ENCODE measurements at regions not wholly inside any gene's neighbourhood (a gene's known extent, or its start where the extent isn't known, plus 50 kb on each side); places are given as distances from the start of the nearest gene placed in this dataset.

- no peaks in the 10 kb centered on the region for H3K36me3 ChIP-seq (replicated peaks in 1 of 2; ENCODE audit: control insufficient read depth in 1 of 2, insufficient read depth in 2 of 2, low read length in 1 of 2)
- H3K27ac ChIP-seq (ENCODE audit: low read depth in 2 of 2, low read length in 1 of 2), result no peak overlapping the region
- TF ChIP-seq USF2 (IDR thresholded peaks at IDR 0.05; ENCODE audit: borderline replicate concordance, low read depth, low read length) (no peak), TCF12 (IDR thresholded peaks at IDR 0.05) (no peak), TEAD4 (IDR thresholded peaks at IDR 0.05; ENCODE audit: borderline replicate concordance, insufficient read depth) (no peak), TAF1 (IDR thresholded peaks at IDR 0.05; ENCODE audit: borderline replicate concordance, low read depth, low read length) (no peak), REST (IDR thresholded peaks at IDR 0.05; ENCODE audit: low read depth, low read length) (no peak), YY1 (IDR thresholded peaks at IDR 0.05; ENCODE audit: low read depth) (no peak), RCOR1 (IDR thresholded peaks at IDR 0.05; ENCODE audit: low read length) (no peak), RAD21 (IDR thresholded peaks at IDR 0.05; ENCODE audit: low read length) (no peak), SIN3A (IDR thresholded peaks at IDR 0.05; ENCODE audit: borderline replicate concordance, low read depth, low read length) (no peak), ZBTB33 (IDR thresholded peaks at IDR 0.05; ENCODE audit: borderline replicate concordance, low read depth) (no peak), USF1 (IDR thresholded peaks at IDR 0.05; ENCODE audit: borderline replicate concordance, low read depth) (no peak), RFX5 (IDR thresholded peaks at IDR 0.05; ENCODE audit: low read length) (no peak), EP300 (IDR thresholded peaks at IDR 0.05; ENCODE audit: borderline replicate concordance in 1 of 2, low read depth in 1 of 2, low read length in 1 of 2) (no peak), FOSL2 (IDR thresholded peaks at IDR 0.05; ENCODE audit: borderline replicate concordance, low read depth) (no peak)
- H3K27me3 ChIP-seq (ENCODE audit: insufficient read depth), result no peaks in the 10 kb centered on the region
- H4K20me1 ChIP-seq (ENCODE audit: insufficient read depth), result no peaks in the 10 kb centered on the region
- ChIA-PET CTCF (no interaction called here), POLR2A (no interaction called here)
- H3K9me3 ChIP-seq, result no peaks in the 10 kb centered on the region
- H3F3A ChIP-seq (replicated peaks; ENCODE audit: insufficient read depth), result no peaks in the 10 kb centered on the region
- no peaks in the 10 kb centered on the region for H3K79me2 ChIP-seq (ENCODE audit: insufficient read depth)
- no peak overlapping the region for H3K4me2 ChIP-seq
- no peak overlapping the region for H3K9ac ChIP-seq
- no peak overlapping the region for H2AFZ ChIP-seq (ENCODE audit: low read depth)
- H3K4me3 ChIP-seq (ENCODE audit: low read depth in 2 of 2, low read length in 1 of 2), result no peak overlapping the region
- WGBS (ENCODE audit: low lambda C conversion rate), result 67% methylated on average over 2 of the region's 2 CpGs
- H3K4me1 ChIP-seq (ENCODE audit: control insufficient read depth in 1 of 2, insufficient read depth in 2 of 2, low read depth in 1 of 2, low read length in 1 of 2), result no peaks in the 10 kb centered on the region; a peak in 1 of 4 replicates
- DNase-seq, result no peak
- H3K9me2 ChIP-seq, result no peaks in the 10 kb centered on the region
These were observed 1176.9 kb upstream of the NUDT12 start for GRCh38 chr5:104739503-104739902.
